GM12892 (cell line): ENCODE measurements at regions not wholly inside any gene's neighbourhood (a gene's known extent, or its start where the extent isn't known, plus 50 kb on each side); places are given as distances from the start of the nearest gene placed in this dataset.

Source experiments
- POLR2A ChIP-seq: IDR thresholded peaks from 2 replicates; pipeline ENCODE4 v1.6.1; 2011; ENCODE audit warnings: low read depth, low read length, control low read depth
- POLR2AphosphoS5 ChIP-seq: IDR thresholded peaks from 2 replicates; pipeline ENCODE4 v1.6.1; 2011; ENCODE audit warnings: low read depth, low read length, control low read depth
- TAF1 ChIP-seq: IDR thresholded peaks from 2 replicates; pipeline ENCODE4 v1.6.1; 2011; ENCODE audit warnings: low read depth, mild to moderate bottlenecking, control low read depth, low read length, borderline replicate concordance

DNA sequence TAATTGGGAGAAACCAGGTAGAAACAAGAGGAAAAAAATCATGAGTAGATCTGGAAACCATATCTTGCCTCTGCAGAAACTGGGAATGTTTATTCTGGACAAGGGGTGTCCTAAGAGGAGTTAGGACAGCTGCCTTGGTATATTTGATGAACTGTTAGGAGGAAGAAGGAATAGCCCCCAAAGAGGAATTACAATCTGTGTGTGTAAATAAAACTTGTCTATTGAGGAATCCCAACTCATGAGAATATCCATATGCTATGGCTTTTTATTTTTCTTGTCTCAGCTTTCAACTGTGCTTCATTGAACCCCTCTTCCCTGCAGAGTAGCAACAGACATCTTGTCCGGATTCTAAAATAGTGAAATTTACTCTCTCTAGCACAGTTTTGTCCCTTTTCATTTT, 423.5 kb upstream of the SLC14A2 start:
- no peak for TF ChIP-seq POLR2A
- no peak for TF ChIP-seq POLR2AphosphoS5
- no peak for TF ChIP-seq TAF1
